ENCODE measurements at regions not wholly inside any gene's neighbourhood (a gene's known extent, or its start where the extent isn't known, plus 50 kb on each side); places are given as distances from the start of the nearest gene placed in this dataset.

DNA sequence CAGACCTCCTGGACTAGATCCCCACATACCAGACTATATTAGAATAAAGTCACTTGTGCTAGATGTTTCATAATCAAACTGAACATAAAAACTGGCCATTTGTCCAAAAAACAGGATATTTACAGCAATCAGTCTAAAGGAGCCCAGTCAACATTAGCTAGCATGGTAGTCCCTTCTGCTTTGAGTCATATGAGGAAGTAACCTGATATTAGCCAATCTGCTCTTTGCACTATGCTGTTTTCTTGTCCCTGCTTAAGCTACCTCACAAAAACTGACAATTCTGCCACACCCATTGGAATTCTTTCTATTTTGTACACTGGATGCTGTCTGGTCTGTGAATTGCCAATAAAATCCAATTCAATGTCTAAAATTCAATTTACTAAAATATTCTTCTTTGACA is 1824.2 kb downstream of the OLFM4 start:
- no peak overlapping the region for H3K18ac ChIP-seq (ENCODE audit: extremely low read depth, low read length)
- no peak overlapping the region for H3K27ac ChIP-seq (ENCODE audit: low read depth, low read length)
- H2AK5ac ChIP-seq (ENCODE audit: low read depth, low read length): no peak overlapping the region
- no peak overlapping the region for H3K4me3 ChIP-seq (ENCODE audit: extremely low read depth in 1 of 4, insufficient read depth in 2 of 4, low read depth in 3 of 4, low read length in 4 of 4)
- H4K91ac ChIP-seq (replicated peaks; ENCODE audit: insufficient read length, low read length): no peak overlapping the region
- H3K4ac ChIP-seq (replicated peaks; ENCODE audit: insufficient read length, low read depth, low read length): no peak overlapping the region
- no peaks in the 10 kb centered on the region for H4K20me1 ChIP-seq (replicated peaks in 1 of 2; ENCODE audit: control insufficient read depth in 1 of 2, insufficient read depth in 2 of 2, low read length in 2 of 2)
- no peak for TF ChIP-seq GTF2F1 (IDR thresholded peaks at IDR 0.05; ENCODE audit: borderline replicate concordance, low read depth, low read length)
- TF ChIP-seq, protein P1, sequence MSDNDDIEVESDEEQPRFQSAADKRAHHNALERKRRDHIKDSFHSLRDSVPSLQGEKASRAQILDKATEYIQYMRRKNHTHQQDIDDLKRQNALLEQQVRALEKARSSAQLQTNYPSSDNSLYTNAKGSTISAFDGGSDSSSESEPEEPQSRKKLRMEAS (IDR thresholded peaks at IDR 0.05): no peak
- TF ChIP-seq TCF12 (IDR thresholded peaks at IDR 0.05; ENCODE audit: low read depth, low read length): no peak
- no peak for TF ChIP-seq KDM1A (IDR thresholded peaks at IDR 0.05; ENCODE audit: borderline replicate concordance, low read length)
- TF ChIP-seq, protein P2, sequence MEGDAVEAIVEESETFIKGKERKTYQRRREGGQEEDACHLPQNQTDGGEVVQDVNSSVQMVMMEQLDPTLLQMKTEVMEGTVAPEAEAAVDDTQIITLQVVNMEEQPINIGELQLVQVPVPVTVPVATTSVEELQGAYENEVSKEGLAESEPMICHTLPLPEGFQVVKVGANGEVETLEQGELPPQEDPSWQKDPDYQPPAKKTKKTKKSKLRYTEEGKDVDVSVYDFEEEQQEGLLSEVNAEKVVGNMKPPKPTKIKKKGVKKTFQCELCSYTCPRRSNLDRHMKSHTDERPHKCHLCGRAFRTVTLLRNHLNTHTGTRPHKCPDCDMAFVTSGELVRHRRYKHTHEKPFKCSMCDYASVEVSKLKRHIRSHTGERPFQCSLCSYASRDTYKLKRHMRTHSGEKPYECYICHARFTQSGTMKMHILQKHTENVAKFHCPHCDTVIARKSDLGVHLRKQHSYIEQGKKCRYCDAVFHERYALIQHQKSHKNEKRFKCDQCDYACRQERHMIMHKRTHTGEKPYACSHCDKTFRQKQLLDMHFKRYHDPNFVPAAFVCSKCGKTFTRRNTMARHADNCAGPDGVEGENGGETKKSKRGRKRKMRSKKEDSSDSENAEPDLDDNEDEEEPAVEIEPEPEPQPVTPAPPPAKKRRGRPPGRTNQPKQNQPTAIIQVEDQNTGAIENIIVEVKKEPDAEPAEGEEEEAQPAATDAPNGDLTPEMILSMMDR (IDR thresholded peaks at IDR 0.05; ENCODE audit: control extremely low read depth in 1 of 3, insufficient read depth in 1 of 3, low read depth in 1 of 3, low read length in 3 of 3): no peak
- no peak for TF ChIP-seq CHD2 (IDR thresholded peaks at IDR 0.05; ENCODE audit: low read length)
- no peak for TF ChIP-seq POLR2A (IDR thresholded peaks at IDR 0.05; ENCODE audit: control extremely low read depth in 1 of 2, low read depth in 2 of 2, low read length in 2 of 2)
- TF ChIP-seq SIN3A (conservative IDR thresholded peaks at IDR 0.05 in 1 of 2, IDR thresholded peaks at IDR 0.05 in 1 of 2; ENCODE audit: low read depth in 1 of 2, low read length in 2 of 2): no peak
- TF ChIP-seq SUZ12 (IDR thresholded peaks at IDR 0.05; ENCODE audit: low read length): no peak
- H3K79me1 ChIP-seq (ENCODE audit: low read depth, low read length): no peaks in the 10 kb centered on the region
- ChIA-PET CTCF (ENCODE audit: partially characterized antibody) (interaction anchor here (0.5 kb wide), 1 partner anchor 107 kb away, joined by 4 read pairs; no protein-coding TSS in a partner anchor), POLR2A (ENCODE audit: partially characterized antibody) (no interaction called here)
- H3K4me2 ChIP-seq (ENCODE audit: insufficient read depth in 1 of 2, low read depth in 2 of 2, low read length in 2 of 2): no peak overlapping the region
- no peak overlapping the region for H2BK20ac ChIP-seq (ENCODE audit: low read length)
- no peaks in the 10 kb centered on the region for H3K36me3 ChIP-seq (ENCODE audit: control insufficient read depth in 2 of 4, insufficient read depth in 4 of 4, low read length in 3 of 4)
- no peak overlapping the region for H3K14ac ChIP-seq (ENCODE audit: insufficient read length)
- no peak overlapping the region for H4K8ac ChIP-seq (ENCODE audit: extremely low read depth, insufficient read depth, low read length)
- H3K79me2 ChIP-seq (ENCODE audit: control insufficient read depth in 1 of 2, insufficient read depth in 2 of 2, low read length in 2 of 2): no peaks in the 10 kb centered on the region
- no peak overlapping the region for H3K56ac ChIP-seq (replicated peaks; ENCODE audit: insufficient read length, low read depth, low read length)
- DNase-seq (ENCODE audit: low read depth in 1 of 2, low spot score in 2 of 2) (no peak), FAIRE-seq (no peak)
- H3K4me1 ChIP-seq (replicated peaks in 1 of 4; ENCODE audit: control insufficient read depth in 3 of 4, insufficient read depth in 4 of 4, low read length in 3 of 4): no peaks in the 10 kb centered on the region
- H3K9me3 ChIP-seq (ENCODE audit: insufficient read depth in 2 of 2, low read depth in 1 of 2, low read length in 1 of 2): no peaks in the 10 kb centered on the region
- no peak overlapping the region for H2BK120ac ChIP-seq (replicated peaks; ENCODE audit: low read depth, low read length)
- H2BK12ac ChIP-seq (ENCODE audit: low read depth, low read length): no peak overlapping the region
- no peak overlapping the region for H3K9ac ChIP-seq (replicated peaks in 1 of 4; ENCODE audit: extremely low read depth in 1 of 4, low read depth in 3 of 4, low read length in 3 of 4)
- no peaks in the 10 kb centered on the region for H3K27me3 ChIP-seq (replicated peaks in 1 of 4; ENCODE audit: control insufficient read depth in 3 of 4, extremely low read depth in 1 of 4, insufficient read depth in 3 of 4, low read length in 3 of 4)
- no peak overlapping the region for H2BK15ac ChIP-seq (ENCODE audit: low read length)
- H2BK5ac ChIP-seq (ENCODE audit: low read depth, low read length): no peak overlapping the region
- no peaks in the 10 kb centered on the region for H3K23me2 ChIP-seq (ENCODE audit: low read depth, low read length)
- no peak overlapping the region for H4K5ac ChIP-seq (ENCODE audit: insufficient read length, low read depth, low read length)
- no peak overlapping the region for H3K23ac ChIP-seq (ENCODE audit: insufficient read length)
- H2AFZ ChIP-seq (ENCODE audit: low read length): no peak overlapping the region

All from H1 (cell line).